Sciatic nerve (tissue), 2 donors: ENCODE measurements at regions not wholly inside any gene's neighbourhood (a gene's known extent, or its start where the extent isn't known, plus 50 kb on each side); places are given as distances from the start of the nearest gene placed in this dataset.
"Not testable (repeated sequence)": the region's sequence is repeated elsewhere in the genome, so short reads cannot be mapped to it uniquely, and the experiment has no call there.

Experiments
- ATAC-seq: fragments of 200-7000 bp; cut with Tn5 transposase; one replicate; pipeline ENCODE4 v1.9.1; 2020; ENCODE audit warnings: mild to moderate bottlenecking, moderate library complexity
- DNase-seq: peaks from one replicate; pipeline ENCODE4 v3.0.0-alpha.2; 2020; ENCODE audit warnings: low spot score
- intact Hi-C: fragments of 100-400 bp; cut with DNase I; formaldehyde crosslinking; loops from one replicate; pipeline ENCODE4 v1.14.2; 2022
- donor health status: DM: no; HTN: no; CAD: no.
- donor health status: DM: no; HTN: no; CAD: no.

DNA sequence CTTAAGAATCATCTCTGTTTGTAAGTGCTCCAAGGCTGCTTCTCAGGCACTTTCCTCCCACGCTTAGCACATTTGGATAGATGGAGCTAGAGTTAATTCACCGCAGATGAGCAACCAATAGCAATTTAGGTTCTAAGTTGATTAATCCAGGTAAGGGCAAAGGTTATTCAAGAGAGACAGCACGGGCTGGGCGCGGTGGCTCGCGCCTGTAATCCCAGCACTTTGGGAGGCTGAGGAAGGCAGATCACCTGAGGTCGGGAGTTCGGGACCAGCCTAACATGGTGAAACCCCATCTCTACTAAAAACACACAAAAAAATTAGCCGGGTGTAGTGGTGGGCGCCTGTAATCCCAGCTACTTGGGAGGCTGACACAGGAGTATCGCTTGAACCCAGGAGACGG, 54.5 kb upstream of the UNC13C start:
- DNase-seq, ATAC-seq, intact Hi-C loops: not testable (repeated sequence)

DNA sequence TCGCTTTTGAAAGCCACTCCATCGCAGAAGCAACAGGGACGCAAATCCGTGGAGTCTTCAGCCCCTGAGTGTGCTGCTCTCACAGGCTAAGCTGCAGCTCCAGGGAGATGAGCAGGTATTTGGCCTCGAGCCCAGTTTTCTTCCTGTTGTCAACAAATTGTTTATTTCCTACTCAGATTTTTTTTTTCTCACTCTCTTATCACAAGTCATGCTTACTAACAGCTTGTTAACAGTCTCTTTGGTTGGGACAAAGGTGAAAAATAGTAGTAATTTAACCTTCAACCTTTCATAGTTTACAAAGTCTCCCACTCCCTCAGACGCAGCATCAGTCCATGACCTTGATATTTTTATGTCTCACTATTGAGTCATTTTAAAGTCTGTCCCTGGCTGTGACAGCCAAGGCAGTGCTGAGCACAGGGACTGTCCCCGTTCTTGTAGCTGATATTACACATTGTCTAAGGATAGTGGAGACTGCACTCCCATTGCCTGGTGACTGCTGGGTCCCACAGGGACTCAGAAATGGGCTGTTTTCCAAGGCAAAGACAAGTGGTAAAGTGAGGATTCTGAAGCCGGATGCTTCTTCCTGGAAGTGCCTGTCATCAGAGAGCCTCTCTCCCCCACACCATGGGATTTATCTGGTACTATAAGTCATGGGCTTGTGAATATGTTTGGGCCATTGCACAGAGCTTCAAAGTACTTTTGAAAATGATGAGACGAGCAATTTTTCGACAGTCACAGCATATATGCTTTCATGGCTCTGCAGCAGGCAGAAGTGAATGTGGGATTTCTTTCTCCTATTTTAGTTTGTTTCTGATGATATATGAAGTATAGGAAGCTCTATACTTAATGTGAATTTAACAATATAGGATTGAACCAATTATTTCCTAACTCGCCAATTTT, 59.8 kb upstream of the UNC13C start:
- DNase-seq (no peak), ATAC-seq (no peak)
- intact Hi-C loops: no loop called here

DNA sequence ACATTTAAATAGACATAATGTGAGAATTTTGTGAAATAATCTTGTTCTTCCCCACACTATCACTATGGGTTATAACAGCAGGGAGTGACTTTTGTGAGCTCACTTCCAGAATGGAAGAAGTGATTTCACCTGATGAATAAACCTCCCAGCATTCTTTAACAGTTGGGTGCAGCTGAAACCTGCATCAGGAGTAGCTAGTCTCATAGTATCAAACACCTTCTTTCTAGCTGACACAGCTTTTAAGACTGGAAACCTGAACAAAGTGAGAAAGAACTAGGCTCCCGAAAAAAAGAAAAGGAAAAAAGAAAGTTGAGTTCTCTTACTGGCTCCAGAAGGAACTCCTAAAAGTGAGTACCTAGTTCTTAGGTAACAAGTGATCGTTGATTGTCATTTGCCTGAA, 61.1 kb upstream of the UNC13C start:
- intact Hi-C loops: no loop called here
- no peak for ATAC-seq
- no peak for DNase-seq

DNA sequence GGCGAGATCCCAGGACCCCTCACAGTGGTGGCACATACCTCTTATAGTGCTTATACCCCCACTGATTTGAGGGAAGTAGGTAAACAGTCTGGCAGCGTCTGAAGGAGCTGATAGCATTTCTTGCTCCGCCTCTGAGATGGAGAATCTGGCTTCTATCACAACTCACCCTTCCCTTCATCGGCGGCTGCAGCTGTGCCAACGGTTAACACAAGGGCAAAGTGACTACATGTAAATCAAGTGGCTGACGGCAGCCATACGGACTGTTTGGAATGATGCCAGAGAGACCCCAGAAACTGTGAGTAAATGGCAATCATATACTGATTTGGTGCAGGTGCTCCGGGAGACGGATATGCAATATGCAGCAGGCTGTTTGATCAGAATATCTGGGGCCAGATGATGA, 66.8 kb upstream of the UNC13C start:
- no peak for ATAC-seq
- intact Hi-C loops: no loop called here

DNA sequence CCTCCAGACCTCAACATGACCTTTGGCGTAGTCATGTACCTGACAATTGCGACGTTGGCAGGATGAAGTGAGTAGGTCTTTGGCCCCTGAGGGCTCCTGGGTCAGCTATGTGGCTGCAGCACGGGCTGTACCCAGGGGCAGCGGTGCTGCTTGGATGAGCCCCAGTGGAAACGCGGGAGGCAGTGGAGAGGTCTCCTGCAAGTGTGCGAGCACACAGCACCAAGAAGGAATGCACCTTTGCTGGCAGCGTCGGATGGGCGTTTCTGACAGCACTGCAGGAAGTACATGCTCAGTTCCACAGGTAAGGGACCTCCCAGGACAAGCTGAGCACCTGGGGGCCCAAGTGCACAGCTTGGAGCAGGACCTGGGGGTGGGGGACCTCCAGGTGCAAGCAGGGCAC, 67.4 kb upstream of the UNC13C start:
- no peak for DNase-seq
- intact Hi-C loops: no loop called here
- no peak for ATAC-seq

More for the DNA sequence above, 66.8 kb upstream of the UNC13C start:
- no peak for DNase-seq

DNA sequence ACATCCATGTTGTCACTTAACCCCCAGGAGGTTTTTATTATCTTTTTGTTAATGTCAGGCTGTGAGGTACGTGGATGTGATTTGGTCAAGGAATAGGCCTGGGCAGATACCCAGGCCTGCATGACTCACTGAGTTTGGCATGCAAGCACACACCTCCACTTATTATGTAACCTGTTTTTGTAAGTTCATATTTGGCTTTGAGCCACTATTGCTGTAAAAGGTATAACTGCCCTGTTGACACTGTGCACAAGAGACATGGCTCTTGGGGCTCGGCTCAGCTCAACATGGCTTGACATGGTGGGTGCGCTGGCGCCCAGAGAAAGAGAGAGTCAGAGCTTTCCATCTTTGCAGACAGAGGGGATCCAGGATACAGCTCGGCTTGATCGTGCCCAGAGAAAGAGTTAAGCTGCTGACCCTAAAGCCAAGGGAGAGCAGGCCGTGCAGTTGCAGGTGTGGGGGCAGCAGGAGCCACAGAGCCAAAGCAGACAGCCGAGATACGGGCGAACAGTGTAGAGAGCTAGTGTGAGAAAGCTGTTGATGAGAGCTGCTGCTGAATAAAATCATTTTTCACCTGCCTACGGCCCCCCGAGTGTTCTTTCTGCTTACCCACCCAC, 67.9 kb upstream of the UNC13C start:
- intact Hi-C loops: no loop called here
- DNase-seq (no peak), ATAC-seq (no peak)

DNA sequence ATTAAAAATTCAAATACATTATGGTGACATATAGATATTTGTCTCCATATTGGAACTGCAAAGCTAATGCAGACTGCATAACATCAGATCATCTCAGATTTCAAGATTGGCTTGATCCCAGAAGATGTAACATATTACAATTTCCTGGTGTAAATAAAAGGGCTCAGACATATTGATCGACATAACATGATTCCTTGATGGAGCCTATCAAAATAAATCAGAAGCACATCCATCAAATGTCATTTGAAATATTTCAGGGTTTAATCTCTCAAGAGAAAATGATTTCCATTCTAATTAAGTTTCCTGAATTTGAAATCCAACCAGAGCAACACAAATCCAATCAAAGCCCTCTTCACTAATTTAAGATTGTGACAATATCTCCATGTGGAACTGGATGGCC, 75.1 kb upstream of the UNC13C start:
- DNase-seq (no peak), ATAC-seq (no peak)
- intact Hi-C loops: no loop called here

DNA sequence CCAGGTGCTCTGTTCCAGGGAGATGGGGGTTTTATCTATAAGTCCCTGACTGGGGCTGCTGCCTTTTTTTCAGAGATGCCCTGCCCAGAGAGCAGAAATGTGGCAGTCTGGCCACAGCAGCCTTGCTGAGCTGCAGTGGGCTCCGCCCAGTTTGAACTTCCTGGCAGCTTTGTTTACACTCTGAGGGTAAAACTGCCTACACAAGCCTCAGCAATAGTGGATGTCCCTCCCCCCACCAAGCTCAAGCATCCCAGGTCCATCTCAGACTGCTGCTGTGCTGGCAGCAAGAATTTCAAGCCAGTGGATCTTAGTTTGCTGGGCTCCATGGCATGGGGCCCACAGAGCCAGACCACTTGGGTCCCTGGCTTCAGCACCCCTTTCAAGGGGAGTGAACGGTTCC, 84.8 kb upstream of the UNC13C start:
- intact Hi-C loops, ATAC-seq, DNase-seq: not testable (repeated sequence)

DNA sequence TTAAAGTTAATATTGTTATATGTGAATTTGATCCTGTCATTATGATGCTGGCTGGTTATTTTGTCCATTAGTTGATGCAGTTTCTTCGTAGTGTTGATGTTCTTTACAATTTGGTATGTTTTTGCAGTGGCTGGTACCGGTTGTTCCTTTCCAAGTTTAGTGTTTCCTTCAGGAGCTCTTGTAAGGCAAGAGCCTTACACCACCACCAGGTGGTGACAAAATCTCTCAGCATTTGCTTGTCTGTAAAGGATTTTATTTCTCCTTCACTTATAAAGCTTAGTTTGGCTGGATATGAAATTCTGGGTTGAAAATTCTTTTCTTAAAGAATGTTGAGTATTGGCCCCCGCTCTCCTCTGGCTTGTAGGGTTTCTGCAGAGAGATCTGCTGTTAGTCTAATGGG, 86.4 kb upstream of the UNC13C start:
- intact Hi-C loops, ATAC-seq, DNase-seq: not testable (repeated sequence)

DNA sequence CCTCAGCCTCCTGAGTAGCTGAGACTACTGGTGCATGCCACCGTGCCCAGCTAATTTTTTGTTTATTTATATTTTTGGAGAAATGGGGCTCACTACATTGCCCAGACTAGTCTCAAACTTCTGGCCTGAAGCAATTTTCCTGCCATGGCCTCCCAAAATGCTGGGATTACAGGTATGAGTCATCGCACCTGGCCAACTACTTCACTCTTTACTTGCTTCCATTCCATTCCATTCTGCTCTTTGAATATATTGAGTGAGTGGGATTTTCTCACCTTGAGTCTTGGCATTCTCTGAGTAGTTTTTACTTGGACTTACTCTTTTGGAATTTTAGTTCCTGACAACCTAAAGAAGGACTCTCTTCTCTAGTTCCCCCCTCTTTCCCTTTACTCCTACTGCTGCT, 93.8 kb upstream of the UNC13C start:
- intact Hi-C loops: no loop called here
- DNase-seq (no peak), ATAC-seq (no peak)

DNA sequence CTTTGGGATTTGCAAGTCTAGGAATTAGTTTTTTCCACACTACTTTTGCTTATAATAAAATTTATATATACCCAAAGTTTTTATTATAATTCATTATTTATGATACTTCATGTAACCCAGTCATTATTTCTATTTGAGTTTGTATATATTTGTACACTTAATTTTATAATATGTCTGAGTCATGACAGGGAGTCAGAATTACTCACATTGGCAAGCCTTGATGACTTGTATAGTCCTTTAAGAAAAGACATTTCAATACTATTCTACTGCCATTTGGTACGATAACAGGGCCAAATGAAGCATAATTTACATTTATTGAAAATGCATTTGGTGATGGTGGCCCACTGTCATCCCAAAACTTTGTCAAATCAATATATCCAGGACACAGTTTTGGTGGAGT, 95.9 kb upstream of the UNC13C start:
- DNase-seq: no peak
- intact Hi-C loops: no loop called here
- no peak for ATAC-seq

DNA sequence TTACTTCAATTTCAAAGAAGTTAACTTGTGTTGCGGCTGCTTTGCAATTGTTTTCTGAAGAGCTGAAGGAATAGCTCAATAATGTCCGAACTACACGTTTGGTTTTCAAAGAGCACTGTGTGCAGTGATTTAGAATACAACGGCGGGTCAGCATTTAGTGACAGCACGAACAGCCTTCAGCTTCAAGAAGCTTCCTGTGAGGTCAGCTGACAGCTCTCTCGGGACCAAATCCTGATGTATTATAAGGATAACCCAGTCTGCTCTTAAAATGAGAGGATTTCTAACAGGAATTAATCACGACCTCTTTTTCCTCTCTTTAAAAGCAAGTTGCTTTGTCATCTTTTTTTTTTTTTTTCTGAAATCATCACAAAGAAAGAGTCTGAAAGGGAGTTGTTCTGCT, 97.9 kb upstream of the UNC13C start:
- intact Hi-C loops: no loop called here
- ATAC-seq (no peak), DNase-seq (no peak)

DNA sequence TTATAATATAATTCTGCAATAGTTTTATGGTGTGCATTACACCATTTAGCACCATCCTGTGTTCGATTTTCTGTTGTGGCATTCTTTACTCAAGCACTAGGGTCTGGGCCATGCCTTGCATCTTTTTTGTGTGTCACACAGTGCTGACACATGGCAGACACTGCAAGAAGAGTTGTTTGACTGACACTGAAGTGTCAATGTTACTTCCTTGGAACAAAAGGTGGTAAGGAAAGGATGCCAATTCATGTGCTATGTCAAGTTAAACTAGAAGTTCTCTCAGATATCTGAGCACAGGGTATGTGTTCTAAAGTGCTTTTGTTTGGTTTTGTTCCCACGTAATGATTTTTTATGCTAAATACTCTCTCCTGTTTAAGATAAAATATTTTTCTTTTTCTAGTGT, 102.5 kb upstream of the UNC13C start:
- intact Hi-C loops: no loop called here
- ATAC-seq: no peak
- DNase-seq: no peak

DNA sequence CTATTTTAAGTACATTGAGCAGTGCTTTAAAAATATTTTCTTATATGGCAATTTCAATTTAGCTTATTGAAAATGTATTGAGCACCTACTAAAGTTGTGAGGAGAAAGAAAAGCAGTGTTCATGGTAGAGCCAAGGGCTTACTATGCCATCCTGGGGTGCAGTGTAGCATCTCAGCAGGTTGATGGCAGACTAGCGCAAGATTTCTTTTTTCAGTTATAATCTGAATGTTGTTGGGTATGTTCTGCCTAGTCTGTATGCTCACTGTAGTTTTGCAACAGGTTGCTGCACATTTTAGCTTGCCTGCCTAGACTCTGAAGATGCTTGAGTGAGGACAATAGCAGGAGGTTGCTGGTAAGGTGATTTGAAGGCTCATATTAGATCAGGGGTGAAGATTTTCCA, 103.1 kb upstream of the UNC13C start:
- intact Hi-C loops: no loop called here
- no peak for DNase-seq
- no peak for ATAC-seq

DNA sequence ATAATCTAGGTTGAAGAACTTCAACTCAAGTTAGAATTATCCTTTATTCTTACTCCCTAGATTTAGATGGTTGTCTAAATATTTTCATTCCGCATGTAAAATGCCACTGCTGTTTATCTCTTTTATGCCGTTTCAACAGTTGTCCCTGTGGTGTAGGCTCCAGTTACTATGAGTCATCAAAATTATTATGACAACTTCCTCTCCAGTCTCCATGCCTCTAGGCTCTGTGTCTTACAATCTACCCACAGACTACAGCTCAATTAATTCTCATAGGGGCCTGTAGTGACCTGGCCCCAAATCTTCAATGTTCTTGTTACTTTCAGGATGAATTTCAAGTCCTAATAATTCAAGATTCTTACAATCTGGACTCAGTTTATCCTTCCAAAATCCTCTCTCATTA, 105.8 kb upstream of the UNC13C start:
- intact Hi-C loops: no loop called here
- no peak for ATAC-seq

DNA sequence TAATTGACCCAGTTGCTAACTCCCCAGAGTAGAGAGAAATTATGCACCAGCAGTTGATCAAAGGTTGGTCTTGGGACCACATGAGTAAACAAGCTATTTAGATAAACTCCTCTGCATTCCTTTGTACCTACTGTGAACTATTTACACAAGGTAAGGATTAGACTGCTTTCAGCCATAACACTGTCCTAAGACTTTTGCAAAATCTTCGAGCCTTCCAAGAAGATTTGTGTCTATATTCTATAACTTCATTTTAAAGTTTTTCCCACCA, 108.5 kb upstream of the UNC13C start:
- DNase-seq (no peak), ATAC-seq (no peak)
- intact Hi-C loops: no loop called here

More for the DNA sequence above, 105.8 kb upstream of the UNC13C start:
- no peak for DNase-seq

DNA sequence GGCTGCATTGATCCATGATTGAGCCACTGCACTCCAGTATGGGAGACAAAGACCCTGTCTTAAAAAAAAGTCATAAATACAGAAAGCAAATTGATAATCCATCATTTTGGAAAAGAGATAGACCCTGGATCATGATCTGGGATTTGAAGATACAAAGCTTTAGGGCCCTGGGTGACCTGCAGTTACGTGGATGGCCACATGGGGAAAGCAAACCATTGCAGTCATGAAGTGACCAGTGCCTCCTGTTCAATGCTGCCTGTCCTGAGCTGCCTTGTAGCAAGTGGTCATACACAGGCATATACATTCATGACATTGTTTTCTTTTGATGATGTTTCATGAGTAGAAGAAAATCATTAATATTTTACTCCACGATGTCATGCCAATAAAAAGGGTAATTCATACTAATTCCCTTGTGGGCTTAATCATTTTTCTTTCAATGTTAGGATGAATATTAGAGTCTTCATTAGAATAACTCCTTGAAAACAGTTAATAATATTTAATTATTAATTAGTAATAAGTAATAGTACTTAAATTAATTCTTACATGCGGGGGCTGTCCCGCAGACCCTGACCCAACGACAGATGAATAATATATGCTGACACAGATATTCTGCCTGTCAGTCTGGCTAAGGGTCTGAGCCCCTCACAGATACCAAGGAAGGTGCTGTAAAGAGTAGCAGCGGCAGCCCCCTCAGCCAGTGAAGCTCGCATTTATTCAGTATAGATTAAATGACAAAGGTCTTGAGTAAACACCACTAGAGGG, 109.0 kb upstream of the UNC13C start:
- DNase-seq: no peak
- intact Hi-C loops: no loop called here
- no peak for ATAC-seq

DNA sequence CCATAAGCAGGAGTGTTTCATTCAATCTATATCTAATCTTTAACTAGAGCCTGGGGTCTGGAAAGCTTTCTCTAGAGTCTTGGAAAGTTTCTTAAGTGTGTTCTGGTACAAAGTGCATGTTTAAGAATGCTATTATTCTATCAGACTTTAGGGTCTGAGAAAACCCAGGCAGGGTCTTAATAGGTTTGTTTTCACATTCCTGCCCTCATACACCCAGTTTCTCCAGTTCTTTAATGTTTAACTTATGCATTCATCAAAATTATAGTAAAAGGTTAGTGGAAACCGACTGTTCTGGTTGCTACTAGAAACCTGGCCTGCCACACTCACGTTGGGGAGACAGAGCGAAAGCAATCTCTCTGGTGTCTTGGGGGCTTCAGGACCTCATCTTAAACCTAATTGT, 102.9 kb upstream of the WDR72 start:
- no peak for DNase-seq
- ATAC-seq: no peak
- intact Hi-C loops: no loop called here

DNA sequence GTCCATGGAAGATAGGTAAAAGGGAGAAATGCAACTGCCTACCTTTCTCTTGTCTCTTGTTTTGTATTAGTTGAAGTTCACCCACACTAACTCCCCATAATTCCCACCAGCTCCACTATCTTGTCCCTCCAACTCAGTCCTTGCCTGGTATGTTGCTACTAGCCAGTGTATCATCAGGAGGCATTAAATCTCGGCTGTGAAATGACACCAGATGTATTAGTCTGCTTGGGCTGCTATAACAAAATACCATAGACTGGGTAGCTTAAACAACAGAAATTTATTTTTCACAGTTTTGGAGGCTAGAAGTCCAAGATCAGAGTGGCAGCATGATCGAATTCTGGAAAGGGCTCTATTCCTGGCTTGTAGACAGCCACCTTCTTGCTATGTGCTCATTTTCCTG, 102.3 kb upstream of the WDR72 start:
- intact Hi-C loops: no loop called here
- DNase-seq (no peak), ATAC-seq (no peak)

DNA sequence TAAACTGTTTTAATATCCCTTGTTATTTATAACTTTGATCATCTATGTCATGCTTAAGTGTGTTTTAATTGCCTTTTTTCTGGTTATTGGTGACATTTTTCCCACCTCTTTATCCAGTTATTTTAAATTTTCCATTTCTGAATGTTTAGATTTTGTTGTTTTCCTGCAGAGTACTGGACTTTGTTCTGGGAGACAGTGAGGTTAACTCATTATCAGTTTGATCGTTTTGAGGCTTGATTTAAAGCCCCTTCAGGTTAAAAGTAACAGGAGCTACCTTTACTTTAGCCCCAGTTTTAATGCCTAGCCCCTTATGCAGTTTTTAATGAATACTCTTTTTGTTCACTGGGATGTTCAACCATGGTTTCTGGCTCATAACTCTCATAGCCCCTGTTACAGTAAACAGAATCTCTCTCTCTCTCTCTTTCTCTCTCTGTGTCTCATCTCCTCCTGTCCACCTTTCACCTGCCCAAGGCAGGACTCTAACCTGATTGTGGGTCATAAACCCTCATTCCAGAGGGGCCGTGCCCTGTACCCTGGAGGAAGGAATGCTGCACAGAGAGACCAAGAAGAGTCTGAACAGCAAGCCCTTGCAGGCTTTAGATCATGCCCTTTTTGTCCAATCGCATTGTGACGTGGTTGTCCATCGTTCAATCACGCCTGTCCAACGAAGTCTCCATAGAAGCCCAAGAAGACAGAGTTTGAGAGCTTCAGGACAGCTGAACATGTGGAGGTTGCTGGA, 91.8 kb upstream of the WDR72 start:
- DNase-seq: no peak

More for the DNA sequence above, 91.8 kb upstream of the WDR72 start:
- intact Hi-C loops: no loop called here
- no peak for ATAC-seq
